ENCODE measurements at regions not wholly inside any gene's neighbourhood (a gene's known extent, or its start where the extent isn't known, plus 50 kb on each side); places are given as distances from the start of the nearest gene placed in this dataset.

DNA sequence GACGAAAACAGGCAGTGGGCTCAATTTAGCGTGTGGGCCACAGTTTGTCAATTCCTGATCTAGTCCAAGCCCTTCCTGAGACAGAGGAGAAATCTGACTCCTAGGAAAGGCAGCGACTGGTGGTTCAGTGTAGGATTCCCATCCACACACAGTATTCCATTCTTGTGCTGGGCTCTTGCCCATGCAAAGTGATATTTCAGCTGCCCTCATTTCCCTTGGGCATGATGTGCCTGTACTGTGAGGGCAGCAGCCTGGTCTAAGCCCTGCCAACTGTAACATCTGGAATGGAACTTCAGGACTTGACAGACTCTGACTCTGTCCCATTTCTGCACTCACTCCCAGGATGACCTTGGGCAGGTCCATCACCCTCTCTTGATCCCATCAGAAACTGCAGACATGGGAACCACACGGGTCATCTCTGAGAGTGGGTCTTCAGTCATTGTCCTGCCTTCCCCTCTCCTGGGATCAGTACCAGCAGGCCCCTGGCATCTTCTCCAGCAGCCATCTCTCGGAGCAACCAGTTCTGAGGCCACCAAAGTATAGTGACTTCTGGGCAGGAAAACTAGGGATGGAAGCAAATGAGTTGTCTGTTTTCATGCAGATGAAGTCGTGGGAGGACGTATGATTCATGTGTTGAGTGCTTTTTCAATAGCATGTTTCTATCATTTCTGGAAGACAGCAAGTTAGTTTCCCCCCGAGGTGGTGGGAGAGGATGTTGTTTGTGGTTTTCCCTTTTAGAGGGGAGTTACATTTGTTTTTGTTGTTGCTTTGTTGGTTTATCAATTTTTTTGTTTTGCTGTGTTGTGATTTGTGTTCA is 54.2 kb upstream of the BCL2L14 start:
- DNase-seq (ENCODE audit: low read depth) = no peak

DNA sequence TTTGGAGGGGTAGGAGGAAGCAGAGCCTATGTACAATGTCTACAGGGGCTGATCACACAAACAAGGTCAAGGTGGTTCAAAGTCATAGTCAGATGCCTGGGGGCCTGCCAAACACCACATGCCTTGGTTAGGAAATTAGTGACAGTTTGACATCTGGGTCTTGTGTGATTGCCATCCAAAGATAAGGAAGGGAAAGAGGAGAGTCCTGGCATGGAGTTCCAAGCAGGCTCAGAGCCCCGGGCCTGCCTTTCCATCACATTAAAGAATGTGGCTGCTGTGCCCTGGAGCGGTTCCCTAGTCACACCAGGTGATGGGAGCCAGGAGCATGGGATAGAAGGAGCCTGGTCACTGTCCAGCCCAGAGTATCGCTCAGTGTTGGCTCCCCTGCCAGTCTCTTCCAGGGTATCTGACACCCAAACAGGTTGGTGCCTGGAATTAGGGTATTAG is 53.6 kb upstream of the BCL2L14 start:
- no peak for DNase-seq (ENCODE audit: low read depth)

DNA sequence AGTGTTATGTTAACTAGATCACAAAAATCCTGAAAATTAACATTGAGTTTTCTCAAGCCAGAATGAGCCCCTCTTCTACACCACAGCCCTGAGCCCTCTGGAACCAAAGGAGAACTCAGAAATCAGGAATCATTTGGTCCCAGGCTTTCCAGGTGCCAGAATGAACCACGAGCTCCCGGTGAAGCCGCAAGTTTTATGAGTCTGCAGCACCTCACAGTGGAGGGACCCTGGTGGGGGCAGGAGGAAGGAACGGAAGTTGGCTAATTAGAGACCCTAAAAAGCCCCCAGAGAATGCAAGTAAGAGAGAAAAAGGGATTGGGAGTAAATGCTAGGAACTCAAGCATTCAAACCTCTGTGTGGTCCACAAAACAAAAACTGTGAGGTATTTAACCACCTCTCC is 52.9 kb upstream of the BCL2L14 start:
- DNase-seq (ENCODE audit: low read depth) = no peak

DNA sequence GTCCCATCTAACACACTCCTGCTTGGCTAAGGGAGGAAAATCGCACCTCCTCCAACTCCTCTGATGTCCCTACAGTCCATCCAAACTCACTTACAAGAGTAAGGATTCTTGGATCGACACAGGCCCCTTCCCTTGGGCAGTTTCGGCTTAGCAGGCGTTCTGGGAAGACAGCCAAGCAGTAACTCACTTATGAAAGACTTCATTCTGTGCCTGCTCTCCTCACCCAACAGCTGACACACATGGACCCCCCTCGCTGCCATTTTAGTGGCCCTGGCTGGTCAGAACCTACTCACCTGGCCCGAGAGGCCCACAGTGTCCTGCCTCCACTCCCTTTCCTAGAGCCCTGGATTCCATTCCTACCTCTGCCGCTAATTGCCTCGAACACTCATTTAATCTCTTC is 52.3 kb upstream of the BCL2L14 start:
- DNase-seq (ENCODE audit: low read depth) = no peak

DNA sequence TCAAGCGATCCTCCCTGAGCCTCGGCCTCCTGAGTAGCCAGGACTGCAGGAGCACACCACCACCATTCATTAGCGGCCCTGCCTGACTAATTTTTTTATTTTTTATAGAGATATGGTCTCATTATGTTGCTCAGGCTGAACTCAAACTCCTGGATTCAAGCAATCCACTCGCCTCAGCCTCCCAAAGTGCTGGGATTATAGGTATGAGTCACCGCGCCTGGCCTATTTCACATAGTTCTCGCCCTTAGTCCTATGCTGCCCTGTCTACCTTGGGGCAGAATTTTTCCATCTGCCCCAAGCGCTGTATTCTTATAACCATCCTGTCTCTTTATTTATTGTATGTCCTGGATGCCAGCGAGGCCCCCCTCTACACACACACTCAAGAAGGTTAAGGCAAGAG is 50.9 kb upstream of the BCL2L14 start:
- DNase-seq (ENCODE audit: low read depth) = no peak

DNA sequence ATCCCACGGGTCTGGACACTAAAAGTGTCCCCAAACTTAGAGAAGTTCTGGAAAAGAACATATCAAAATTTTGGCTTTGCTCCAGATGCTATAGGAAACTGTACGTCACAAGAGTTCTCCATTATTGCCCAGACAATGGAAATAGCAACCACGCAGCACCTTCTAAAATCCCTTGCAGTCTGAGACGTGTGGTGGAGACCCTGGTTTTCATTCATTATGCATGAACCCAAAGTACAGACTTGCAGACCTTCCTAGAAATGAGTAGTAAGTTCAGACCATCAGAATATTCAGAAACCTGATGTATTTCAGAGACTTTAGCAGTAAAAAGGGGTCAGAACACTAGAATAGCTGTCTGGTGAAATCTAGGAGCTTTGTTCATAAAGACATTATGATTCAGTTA is 50.0 kb upstream of the BCL2L14 start:
- no peak for DNase-seq (ENCODE audit: low read depth)

Data from stimulated activated CD8-positive, alpha-beta memory T cell treated with anti-CD3 and anti-CD28 coated beads, Interleukin-4, amount 100 ng/mL, for 24 hours (primary cell).